Body of pancreas (tissue), 4 donors: ENCODE measurements at regions not wholly inside any gene's neighbourhood (a gene's known extent, or its start where the extent isn't known, plus 50 kb on each side); places are given as distances from the start of the nearest gene placed in this dataset.
A peak's percentile ranks its signal among the peaks of the same experiment; 100 is the strongest.

Source experiments
- ATAC-seq: fragments of 150-250 bp; one replicate; pipeline ENCODE4 v1.9.1; 2016
- DNase-seq, 4 donors: peaks; one replicate each; pipeline ENCODE4 v3.0.0-alpha.2; 2019
- H3K27ac ChIP-seq, 4 donors: fragments of 200-600 bp; sonication (generic); 1 replicate in 3 of 4; 2 replicates in 1 of 4; pipeline versions ENCODE4 v1.5.1 to v1.6.1; 2016 to 2019; ENCODE audit warnings: mild to moderate bottlenecking in 1 of 4, mixed read lengths in 1 of 4, moderate library complexity in 1 of 4
- H3K27me3 ChIP-seq, 2 donors: fragments of 200-600 bp; sonication (generic); one replicate each; pipeline ENCODE4 v1.6.0; 2016; ENCODE audit warnings: mild to moderate bottlenecking in 1 of 2
- H3K36me3 ChIP-seq, 2 donors: fragments of 200-600 bp; sonication (generic); replicated peaks in 1 of 2; 2 replicates each; pipeline ENCODE4 v1.5.1; 2016; ENCODE audit warnings: low read depth in 2 of 2; ENCODE audit not compliant: insufficient read depth in 1 of 2
- H3K4me1 ChIP-seq: fragments of 200-600 bp; sonication (generic); one replicate; pipeline ENCODE4 v1.6.0; 2016
- H3K4me3 ChIP-seq, 2 donors: fragments of 200-600 bp; sonication (generic); 1 replicate in 1 of 2; 2 replicates in 1 of 2; pipeline ENCODE4 v1.5.1; 2016 to 2019
- H3K9me3 ChIP-seq, 3 donors: fragments of 200-600 bp; sonication (generic); 1 replicate in 2 of 3; 2 replicates in 1 of 3; pipeline ENCODE4 v1.5.1; 2016
- CTCF ChIP-seq, 7 experiments: fragments of 450-650 bp in 4 of 7; fragments of 200-600 bp in 3 of 7; sonication (generic) in 3 of 7; IDR thresholded peaks; one replicate each; pipeline ENCODE4 v1.5.1; 2016 to 2019; ENCODE audit warnings: antibody characterized with exemption in 7 of 7
- POLR2A ChIP-seq, 3 donors: fragments of 450-650 bp; IDR thresholded peaks; one replicate each; pipeline ENCODE4 v1.6.1; 2016; ENCODE audit warnings: antibody characterized with exemption in 3 of 3, mild to moderate bottlenecking in 2 of 3
- WGBS, 2 donors: methylation state at CpG; one replicate each; pipeline ENCODE4 v1.1.5; 2017; 5-methylcytosine and 5-hydroxymethylcytosine counted together
- intact Hi-C: fragments of 100-400 bp; cut with DNase I; formaldehyde crosslinking; loops from one replicate; pipeline ENCODE4 v1.15.1; 2023

GRCh38 chr1:238089615-238090014 lies 198.9 kb upstream of the ZP4 start:
- DNase-seq (no peak), ATAC-seq (no peak)
- Histone ChIP-seq H3K4me3 (no peak overlapping the region), H3K9me3 (no peaks in the 10 kb centered on the region), H3K4me1 (no peaks in the 10 kb centered on the region), H3K27me3 (no peaks in the 10 kb centered on the region), H3K27ac (no peak overlapping the region), H3K36me3 (no peaks in the 10 kb centered on the region)
- intact Hi-C loops = no loop called here
- TF ChIP-seq CTCF (IDR thresholded peaks at IDR 0.05) (no peak), POLR2A (IDR thresholded peaks at IDR 0.05) (no peak)

- Histone ChIP-seq H3K27me3 (no peaks in the 10 kb centered on the region), H3K4me3 (no peak overlapping the region), H3K27ac (no peak overlapping the region), H3K36me3 (no peaks in the 10 kb centered on the region), H3K4me1 (no peaks in the 10 kb centered on the region), H3K9me3 (no peaks in the 10 kb centered on the region)
- intact Hi-C loops = no loop called here
- 22 to 32% methylated on average over 4 of the region's 4 CpGs for WGBS, 2 donors
- TF ChIP-seq POLR2A (IDR thresholded peaks at IDR 0.05) (no peak), CTCF (IDR thresholded peaks at IDR 0.05) (no peak)
- no peak for ATAC-seq
- no peak for DNase-seq
Measured at GRCh38 chr1:238088560-238089290, 198.0 kb upstream of the ZP4 start.

GRCh38 chr1:238073991-238074390 lies 183.3 kb upstream of the ZP4 start:
- Histone ChIP-seq H3K4me1 (no peaks in the 10 kb centered on the region), H3K4me3 (no peak overlapping the region), H3K27me3 (no peaks in the 10 kb centered on the region), H3K9me3 (no peaks in the 10 kb centered on the region), H3K36me3 (no peaks in the 10 kb centered on the region), H3K27ac (no peak overlapping the region)
- TF ChIP-seq CTCF (IDR thresholded peaks at IDR 0.05) (no peak), POLR2A (IDR thresholded peaks at IDR 0.05) (no peak)
- 48 to 52% methylated on average over 1 of the region's 1 CpG for WGBS, 2 donors
- intact Hi-C loops = no loop called here
- ATAC-seq (no peak), DNase-seq (no peak)

GRCh38 chr1:238071061-238071460 lies 180.3 kb upstream of the ZP4 start:
- intact Hi-C loops = no loop called here
- DNase-seq = no peak
- no peak for ATAC-seq
- no peaks in the 10 kb centered on the region for H3K27me3 ChIP-seq
- no peak for TF ChIP-seq POLR2A (IDR thresholded peaks at IDR 0.05)
- no peak for TF ChIP-seq CTCF (IDR thresholded peaks at IDR 0.05)
- H3K36me3 ChIP-seq = no peaks in the 10 kb centered on the region
- H3K9me3 ChIP-seq = no peaks in the 10 kb centered on the region
- no peaks in the 10 kb centered on the region for H3K4me1 ChIP-seq
- no peak overlapping the region for H3K4me3 ChIP-seq
- no peak overlapping the region for H3K27ac ChIP-seq
- 76 to 78% methylated on average over 3 of the region's 3 CpGs for WGBS, 2 donors

- Histone ChIP-seq H3K27ac (no peak overlapping the region), H3K9me3 (no peaks in the 10 kb centered on the region), H3K36me3 (no peaks in the 10 kb centered on the region), H3K4me1 (no peaks in the 10 kb centered on the region), H3K4me3 (no peak overlapping the region), H3K27me3 (no peaks in the 10 kb centered on the region)
- intact Hi-C loops = no loop called here
- 67 to 68% methylated on average over 4 of the region's 4 CpGs for WGBS, 2 donors
- TF ChIP-seq CTCF (IDR thresholded peaks at IDR 0.05) (no peak), POLR2A (IDR thresholded peaks at IDR 0.05) (no peak)
- ATAC-seq (peak; percentile 35), DNase-seq (peak; percentile 13 to 59 (median 54))
Measured at GRCh38 chr1:238063454-238063853, 172.7 kb upstream of the ZP4 start.
